Thyroid gland (tissue), 4 donors: ENCODE measurements at regions not wholly inside any gene's neighbourhood (a gene's known extent, or its start where the extent isn't known, plus 50 kb on each side); places are given as distances from the start of the nearest gene placed in this dataset.

ENCODE experiments used
- CTCF ChIP-seq, 6 experiments: fragments of 200-600 bp in 3 of 6; fragments of 450-650 bp in 3 of 6; sonication (generic) in 3 of 6; IDR thresholded peaks; one replicate each; pipeline ENCODE4 v1.5.1; 2016 to 2019; ENCODE audit warnings: antibody characterized with exemption in 6 of 6, mild to moderate bottlenecking in 2 of 6, inconsistent platforms in 1 of 6, moderate library complexity in 1 of 6
- POLR2A ChIP-seq, 2 donors: fragments of 450-650 bp; IDR thresholded peaks; one replicate each; pipeline ENCODE4 v1.6.1; 2017; ENCODE audit warnings: antibody characterized with exemption in 2 of 2, mild to moderate bottlenecking in 2 of 2, moderate library complexity in 1 of 2

- TF ChIP-seq CTCF (IDR thresholded peaks at IDR 0.05) (no peak), POLR2A (IDR thresholded peaks at IDR 0.05) (no peak)
Measured at GRCh38 chr15:25051399-25052154, 96.8 kb downstream of the SNRPN start.
